Retinal pigment epithelial cell (primary cell): ENCODE measurements at regions not wholly inside any gene's neighbourhood (a gene's known extent, or its start where the extent isn't known, plus 50 kb on each side); places are given as distances from the start of the nearest gene placed in this dataset.
"Not testable (repeated sequence)": the region's sequence is repeated elsewhere in the genome, so short reads cannot be mapped to it uniquely, and the experiment has no call there.

Experiments
- DNase-seq: peaks from one replicate; pipeline ENCODE4 v3.0.0-alpha.2; 2010; ENCODE audit warnings: low read depth
- H3K4me3 ChIP-seq: 2 replicates; pipeline ENCODE4 v1.5.1; 2011; ENCODE audit warnings: mild to moderate bottlenecking, low read length, control low read depth, moderate library complexity
- TF ChIP-seq, protein P1 (sequence below): conservative IDR thresholded peaks from 2 replicates; pipeline ENCODE4 v1.5.1; 2011; ENCODE audit warnings: low read depth, low read length, control low read depth, inconsistent platforms

DNA sequence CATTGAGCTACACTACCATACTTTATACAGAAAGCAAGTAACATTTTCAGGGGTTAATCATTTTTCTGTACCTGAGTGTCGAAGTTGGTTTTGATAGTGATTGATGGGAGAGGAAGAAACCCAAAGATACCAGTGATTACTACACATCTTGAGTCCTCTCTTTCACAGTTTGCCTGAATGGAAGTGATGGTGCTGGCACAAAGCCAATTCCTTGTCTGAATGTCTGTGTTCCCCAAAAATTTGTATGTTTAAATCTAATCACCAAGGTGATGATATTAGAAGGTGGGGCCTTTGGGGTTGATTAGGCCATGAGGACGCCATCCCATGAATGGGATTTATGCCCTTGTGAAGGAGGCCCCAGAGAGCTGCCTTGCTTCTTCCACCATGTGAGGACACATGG, 696.9 kb upstream of the ANKRD30A start:
- no peak overlapping the region for H3K4me3 ChIP-seq
- no peak for DNase-seq
- TF ChIP-seq, protein P1, sequence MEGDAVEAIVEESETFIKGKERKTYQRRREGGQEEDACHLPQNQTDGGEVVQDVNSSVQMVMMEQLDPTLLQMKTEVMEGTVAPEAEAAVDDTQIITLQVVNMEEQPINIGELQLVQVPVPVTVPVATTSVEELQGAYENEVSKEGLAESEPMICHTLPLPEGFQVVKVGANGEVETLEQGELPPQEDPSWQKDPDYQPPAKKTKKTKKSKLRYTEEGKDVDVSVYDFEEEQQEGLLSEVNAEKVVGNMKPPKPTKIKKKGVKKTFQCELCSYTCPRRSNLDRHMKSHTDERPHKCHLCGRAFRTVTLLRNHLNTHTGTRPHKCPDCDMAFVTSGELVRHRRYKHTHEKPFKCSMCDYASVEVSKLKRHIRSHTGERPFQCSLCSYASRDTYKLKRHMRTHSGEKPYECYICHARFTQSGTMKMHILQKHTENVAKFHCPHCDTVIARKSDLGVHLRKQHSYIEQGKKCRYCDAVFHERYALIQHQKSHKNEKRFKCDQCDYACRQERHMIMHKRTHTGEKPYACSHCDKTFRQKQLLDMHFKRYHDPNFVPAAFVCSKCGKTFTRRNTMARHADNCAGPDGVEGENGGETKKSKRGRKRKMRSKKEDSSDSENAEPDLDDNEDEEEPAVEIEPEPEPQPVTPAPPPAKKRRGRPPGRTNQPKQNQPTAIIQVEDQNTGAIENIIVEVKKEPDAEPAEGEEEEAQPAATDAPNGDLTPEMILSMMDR = no peak

DNA sequence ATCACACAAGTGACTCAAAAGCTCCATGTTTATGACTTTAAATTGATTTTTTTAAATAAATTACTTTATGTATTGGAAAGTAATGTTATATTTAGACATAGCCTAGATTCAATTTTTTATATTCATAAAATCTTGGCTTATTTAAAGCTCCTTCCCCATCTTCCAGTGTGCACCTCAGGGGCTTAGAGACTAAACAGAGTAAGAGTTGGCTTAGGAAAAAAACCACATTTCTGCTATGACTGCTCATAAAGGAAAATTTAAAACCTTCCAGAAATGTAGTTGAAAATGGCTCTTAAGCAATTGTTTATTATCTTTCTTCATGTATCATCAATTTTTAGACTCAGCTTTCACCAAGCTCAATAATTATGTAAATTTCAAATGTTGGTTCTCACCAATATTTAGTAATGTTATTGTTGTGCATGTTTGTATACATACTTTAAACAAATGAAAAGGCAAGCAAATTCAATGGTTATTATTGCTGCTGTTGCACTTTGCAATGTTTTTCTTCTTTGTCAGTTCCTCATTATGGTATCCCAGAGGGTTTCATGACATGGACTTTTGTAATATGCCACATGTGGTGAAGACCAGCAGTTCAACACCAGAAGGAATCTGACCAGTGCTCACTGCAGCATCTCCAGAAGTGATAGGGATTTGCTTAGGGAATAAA, 700.1 kb upstream of the ANKRD30A start:
- no peak overlapping the region for H3K4me3 ChIP-seq
- no peak for DNase-seq
- TF ChIP-seq, protein P1 = no peak

DNA sequence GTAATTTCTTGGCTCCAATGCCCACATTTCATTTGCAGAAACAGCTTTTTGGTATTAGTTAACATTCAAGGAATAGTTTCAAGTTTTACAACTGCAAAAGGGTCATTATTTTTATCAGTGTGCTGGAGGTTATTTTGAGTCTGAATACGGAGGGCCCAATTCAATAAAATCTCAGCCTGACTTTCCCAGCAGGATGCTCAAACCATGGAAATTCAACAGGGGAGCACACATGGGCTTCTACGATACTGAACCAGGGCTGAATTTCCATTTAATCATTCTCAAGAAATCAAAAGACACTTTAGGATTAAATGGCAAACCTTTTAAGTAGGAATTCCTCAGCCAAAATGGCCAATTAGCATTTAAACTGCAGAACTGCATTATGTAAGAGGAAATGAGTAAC, 700.9 kb upstream of the ANKRD30A start:
- no peak for DNase-seq
- TF ChIP-seq, protein P1 = no peak
- H3K4me3 ChIP-seq = no peak overlapping the region

DNA sequence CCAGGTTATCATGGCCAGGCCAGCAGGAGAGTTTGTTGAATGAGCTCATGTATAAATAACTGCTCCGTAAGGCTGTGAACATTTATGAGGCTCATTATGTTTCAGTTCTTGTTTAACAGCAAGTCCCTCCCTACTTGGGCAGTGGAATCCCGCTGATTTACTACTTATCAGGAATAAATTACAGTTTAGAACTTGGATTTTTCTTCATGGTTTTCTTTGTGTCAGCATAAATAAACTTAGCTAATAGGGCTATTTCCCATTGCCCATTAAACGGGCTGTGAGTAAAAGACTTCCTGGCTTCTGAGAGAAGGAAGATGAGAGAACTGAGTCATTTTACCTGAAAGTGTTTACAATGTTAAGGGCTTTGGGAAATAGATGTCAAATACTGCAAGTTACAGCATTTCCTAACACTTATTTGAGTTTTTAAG, 701.6 kb upstream of the ANKRD30A start:
- no peak overlapping the region for H3K4me3 ChIP-seq
- peak; percentile 9 for DNase-seq
- TF ChIP-seq, protein P1 = no peak

DNA sequence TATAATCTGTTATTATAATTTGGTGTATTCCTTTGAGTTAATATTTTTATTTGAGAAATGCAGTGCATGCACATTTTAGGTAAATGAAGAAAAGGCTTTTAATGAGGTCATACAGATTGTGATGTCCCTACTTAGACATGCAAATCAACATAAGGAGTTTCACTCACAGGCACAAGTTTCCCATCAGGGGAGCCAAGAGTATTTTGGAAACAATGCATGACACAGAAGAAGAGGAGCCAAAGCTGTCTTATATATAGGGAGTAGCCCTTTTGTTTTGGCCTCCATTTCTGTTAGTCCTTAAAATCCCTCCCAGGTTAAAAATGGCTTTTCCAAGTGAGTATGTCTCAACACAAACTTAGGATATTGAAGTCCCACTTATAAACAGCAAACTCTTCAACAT, 703.4 kb upstream of the ANKRD30A start:
- DNase-seq = no peak
- no peak overlapping the region for H3K4me3 ChIP-seq
- TF ChIP-seq, protein P1 = no peak

DNA sequence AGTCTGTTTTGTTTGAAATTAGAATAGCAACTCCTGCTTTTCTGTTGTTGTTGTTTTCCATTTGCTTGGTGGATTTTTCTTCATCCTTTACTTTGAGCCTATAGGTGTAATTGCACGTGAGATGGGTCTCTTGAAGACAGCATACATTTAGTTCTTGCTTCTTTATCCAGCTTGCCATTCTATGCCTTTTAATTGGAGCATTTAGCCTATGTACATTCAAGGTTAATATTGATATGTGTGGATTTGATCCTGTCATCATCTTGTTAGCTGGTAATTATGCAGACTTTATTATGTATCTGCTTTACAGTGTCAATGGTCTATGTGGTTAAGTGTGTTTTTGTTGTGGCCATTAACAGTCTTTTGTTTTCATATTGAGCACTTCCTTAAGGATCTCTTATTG, 708.9 kb upstream of the ANKRD30A start:
- TF ChIP-seq, protein P1 = no peak
- DNase-seq = no peak
- no peak overlapping the region for H3K4me3 ChIP-seq

DNA sequence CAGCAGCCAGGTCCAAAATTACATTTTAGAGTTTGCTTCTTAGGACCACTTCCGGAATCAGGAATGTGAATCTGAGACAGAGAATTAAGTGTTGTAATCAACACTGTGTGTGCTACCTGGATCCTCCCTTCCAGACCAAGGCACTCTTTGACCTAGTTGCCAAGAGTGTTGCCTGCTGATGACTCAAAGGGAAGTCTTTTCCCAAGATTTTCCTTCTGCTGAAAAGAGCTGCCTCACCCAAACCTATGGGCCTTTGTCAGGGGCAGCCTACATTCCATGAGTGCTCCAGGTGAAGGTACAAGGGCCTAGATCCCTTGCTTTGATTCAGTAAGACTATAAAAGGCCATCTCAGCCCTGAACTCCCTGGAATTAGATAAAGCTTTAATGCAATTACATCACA, 712.5 kb upstream of the ANKRD30A start:
- DNase-seq = no peak
- TF ChIP-seq, protein P1 = no peak
- H3K4me3 ChIP-seq = no peak overlapping the region

DNA sequence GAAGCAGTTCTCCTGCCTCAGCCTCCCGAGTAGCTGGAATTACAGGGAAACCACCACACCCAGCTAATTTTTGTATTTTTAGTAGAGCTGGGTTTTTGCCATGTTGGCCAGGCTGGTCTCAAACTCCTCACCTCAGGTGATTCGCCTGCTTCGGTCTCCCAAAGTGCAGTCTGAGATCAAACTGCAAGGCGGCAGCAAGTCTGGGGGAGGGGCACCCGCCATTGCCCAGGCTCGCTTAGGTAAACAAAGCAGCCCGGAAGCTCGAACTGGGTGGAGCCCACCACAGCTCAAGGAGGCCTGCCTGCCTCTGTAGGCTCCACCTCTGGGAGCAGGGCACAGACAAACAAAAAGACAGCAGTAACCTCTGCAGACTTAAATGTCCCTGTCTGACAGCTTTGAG, 725.2 kb upstream of the ANKRD30A start:
- not testable (repeated sequence) for H3K4me3 ChIP-seq, DNase-seq
